ENCODE measurements at regions not wholly inside any gene's neighbourhood (a gene's known extent, or its start where the extent isn't known, plus 50 kb on each side); places are given as distances from the start of the nearest gene placed in this dataset.

GRCh38 chr12:84627593-84627992 lies 285.0 kb downstream of the SLC6A15 start:
- no peaks in the 10 kb centered on the region for H4K20me1 ChIP-seq (ENCODE audit: insufficient read depth, low read length)
- ChIA-PET POLR2A (ENCODE audit: unreplicated experiment) (no interaction called here), CTCF (no interaction called here)
- no peak for ATAC-seq (ENCODE audit: low read depth)
- no peaks in the 10 kb centered on the region for H3K27me3 ChIP-seq (ENCODE audit: control insufficient read depth, insufficient read depth, low read length)
- no peak overlapping the region for H3K4ac ChIP-seq (ENCODE audit: low read depth, low read length)
- in situ Hi-C loops (cut with MboI; ENCODE audit: low sequenced_read_pairs) (no loop called here), dilution Hi-C loops (cut with HindIII; ENCODE audit: low sequenced_read_pairs, unreplicated experiment) (no loop called here), intact Hi-C loops (cut with micrococcal nuclease) (no loop called here)
- no peaks in the 10 kb centered on the region for H3K79me1 ChIP-seq (ENCODE audit: low read depth in 1 of 2, low read length in 2 of 2)
- BruUV-seq (replicated peaks): no TSS peak
- no peak for TF ChIP-seq USF2 (IDR thresholded peaks at IDR 0.05; ENCODE audit: low read depth, low read length)
- TF ChIP-seq MXI1 (IDR thresholded peaks at IDR 0.05; ENCODE audit: borderline replicate concordance, low read depth, low read length): no peak
- TF ChIP-seq BHLHE40 (IDR thresholded peaks at IDR 0.05; ENCODE audit: low read depth, low read length): no peak
- no peak for TF ChIP-seq CHD1 (IDR thresholded peaks at IDR 0.05; ENCODE audit: low read depth, low read length)
- TF ChIP-seq MAFK (IDR thresholded peaks at IDR 0.05; ENCODE audit: low read depth, low read length): no peak
- TF ChIP-seq RFX5 (IDR thresholded peaks at IDR 0.05; ENCODE audit: low read depth, low read length): no peak
- no peak for TF ChIP-seq POLR2A (IDR thresholded peaks at IDR 0.05; ENCODE audit: low read depth, low read length)
- no peak for TF ChIP-seq ELK1 (IDR thresholded peaks at IDR 0.05; ENCODE audit: borderline replicate concordance, low read depth, low read length)
- TF ChIP-seq CEBPB (IDR thresholded peaks at IDR 0.05; ENCODE audit: low read depth, low read length): no peak
- TF ChIP-seq MAZ (IDR thresholded peaks at IDR 0.05; ENCODE audit: borderline replicate concordance, low read depth, low read length): no peak
- no peak for TF ChIP-seq RAD21 (IDR thresholded peaks at IDR 0.05; ENCODE audit: low read length)
- TF ChIP-seq FOS (IDR thresholded peaks at IDR 0.05; ENCODE audit: low read depth, low read length): no peak
- TF ChIP-seq SMC3 (IDR thresholded peaks at IDR 0.05; ENCODE audit: low read depth, low read length): no peak
- TF ChIP-seq CTCF (conservative IDR thresholded peaks at IDR 0.05; ENCODE audit: low read depth, low read length): no peak
- TF ChIP-seq NFE2L2 (IDR thresholded peaks at IDR 0.05; ENCODE audit: low read depth, low read length): no peak
- TF ChIP-seq RCOR1 (IDR thresholded peaks at IDR 0.05; ENCODE audit: insufficient replicate concordance, low read length): no peak
- no peak overlapping the region for H2AK5ac ChIP-seq (ENCODE audit: low read depth, low read length)
- no peak overlapping the region for H2BK20ac ChIP-seq (ENCODE audit: low read depth, low read length)
- no peak overlapping the region for H3K18ac ChIP-seq (ENCODE audit: low read depth, low read length)
- no peak overlapping the region for H3K9ac ChIP-seq (ENCODE audit: low read depth, low read length)
- WGBS, 2 experiments (ENCODE audit: extremely low coverage in 2 of 2, insufficient read length in 1 of 2): no CpG with 5 or more reads among the region's 3 CpGs
- no peak overlapping the region for H4K91ac ChIP-seq (ENCODE audit: insufficient read depth, low read depth, low read length)
- H3K36me3 ChIP-seq (ENCODE audit: control insufficient read depth, insufficient read depth, low read length): no peaks in the 10 kb centered on the region
- no peak overlapping the region for H2AFZ ChIP-seq (replicated peaks; ENCODE audit: low read length, poor library complexity)
- no peak overlapping the region for H2BK15ac ChIP-seq (ENCODE audit: low read depth, low read length)
- H2BK120ac ChIP-seq (ENCODE audit: low read depth, low read length): no peak overlapping the region
- H3K9me1 ChIP-seq (ENCODE audit: insufficient read depth, low read length): no peaks in the 10 kb centered on the region
- H3K14ac ChIP-seq (replicated peaks; ENCODE audit: low read depth, low read length): no peak overlapping the region
- no peak overlapping the region for H2AK9ac ChIP-seq (replicated peaks; ENCODE audit: low read depth, low read length, poor library complexity)
- H3K4me3 ChIP-seq (ENCODE audit: insufficient read depth, low read depth, low read length): no peak overlapping the region
- H3K27ac ChIP-seq (ENCODE audit: insufficient read depth, low read length): no peak overlapping the region
- H3K56ac ChIP-seq (ENCODE audit: extremely low read depth, insufficient read depth, low read length): no peak overlapping the region
- H3K9me3 ChIP-seq (ENCODE audit: control insufficient read depth, insufficient read depth, low read length): no peaks in the 10 kb centered on the region
- H3K4me2 ChIP-seq (ENCODE audit: low read depth, low read length): no peak overlapping the region
- no peak overlapping the region for H3K23ac ChIP-seq (ENCODE audit: low read depth, low read length)
- H3K4me1 ChIP-seq (ENCODE audit: control insufficient read depth, insufficient read depth, low read length): no peaks in the 10 kb centered on the region
- H4K8ac ChIP-seq (ENCODE audit: low read depth in 2 of 2, low read length in 2 of 2): no peak overlapping the region
- DNase-seq: no peak
- no peak overlapping the region for H2BK5ac ChIP-seq (ENCODE audit: low read depth, low read length, poor library complexity, severe bottlenecking)
- H4K5ac ChIP-seq (ENCODE audit: low read depth, low read length): no peak overlapping the region

All from IMR-90 (cell line).